Neural cell (in vitro differentiated cells): ENCODE measurements at regions not wholly inside any gene's neighbourhood (a gene's known extent, or its start where the extent isn't known, plus 50 kb on each side); places are given as distances from the start of the nearest gene placed in this dataset.

ENCODE experiments used
- H2AFZ ChIP-seq: fragments of 200-600, 300-800 bp; sonication (generic), shearing (Covaris generic); 2 replicates; pipeline ENCODE4 v1.6.0; 2014; ENCODE audit warnings: low read depth, mild to moderate bottlenecking, antibody characterized with exemption, low read length, moderate library complexity
- H3F3A ChIP-seq: fragments of 200-600 bp; shearing (Covaris generic); 2 replicates; pipeline ENCODE4 v1.6.1; 2016; ENCODE audit warnings: mild to moderate bottlenecking, moderate library complexity, mixed read lengths, antibody characterized with exemption, low read length; ENCODE audit not compliant: insufficient read depth, poor library complexity, severe bottlenecking
- H3K27ac ChIP-seq: fragments of 200-600, 300-800 bp; sonication (generic), shearing (Covaris generic); 2 replicates; pipeline ENCODE4 v1.5.1; 2014; ENCODE audit warnings: mild to moderate bottlenecking, low read length, moderate library complexity
- H3K27me3 ChIP-seq: fragments of 300-800, 200-600 bp; sonication (generic), shearing (Covaris generic); 2 replicates; pipeline ENCODE4 v1.6.0; 2014; ENCODE audit warnings: mild to moderate bottlenecking, low read depth, low read length, moderate library complexity; ENCODE audit not compliant: insufficient read depth
- H3K36me3 ChIP-seq: fragments of 300-800, 200-600 bp; sonication (generic), shearing (Covaris generic); 2 replicates; pipeline ENCODE4 v1.5.1; 2014; ENCODE audit warnings: mild to moderate bottlenecking, antibody characterized with exemption, low read length, moderate library complexity; ENCODE audit not compliant: insufficient read depth
- H3K4me2 ChIP-seq: fragments of 300-800, 200-600 bp; sonication (generic), shearing (Covaris generic); 2 replicates; pipeline ENCODE4 v1.6.0; 2014; ENCODE audit warnings: mild to moderate bottlenecking, low read length
- H3K4me3 ChIP-seq: fragments of 300-800, 200-600 bp; sonication (generic), shearing (Covaris generic); 2 replicates; pipeline ENCODE4 v1.5.1; 2014; ENCODE audit warnings: mild to moderate bottlenecking, low read length, moderate library complexity
- H3K79me2 ChIP-seq: fragments of 200-600 bp; shearing (Covaris generic); replicated peaks from 2 replicates; pipeline ENCODE4 v1.6.0; 2014; ENCODE audit warnings: mild to moderate bottlenecking, low read length, moderate library complexity; ENCODE audit not compliant: insufficient read depth
- H3K9ac ChIP-seq: fragments of 300-800, 200-600 bp; sonication (generic), shearing (Covaris generic); 2 replicates; pipeline ENCODE4 v1.6.1; 2016; ENCODE audit warnings: mild to moderate bottlenecking, low read length, mixed read lengths
- H3K9me2 ChIP-seq: fragments of 200-600 bp; shearing (Covaris generic); 2 replicates; pipeline ENCODE4 v1.6.1; 2016; ENCODE audit warnings: mild to moderate bottlenecking, low read length, mixed read lengths; ENCODE audit not compliant: insufficient read depth
- H3K9me3 ChIP-seq: fragments of 200-600, 300-800 bp; sonication (generic), shearing (Covaris generic); 2 replicates; pipeline ENCODE4 v1.6.1; 2016; ENCODE audit warnings: mild to moderate bottlenecking, mixed run types, low read length, moderate library complexity, mixed read lengths
- H4K20me1 ChIP-seq: fragments of 200-600 bp; shearing (Covaris generic); 2 replicates; pipeline ENCODE4 v1.6.1; 2016; ENCODE audit warnings: mild to moderate bottlenecking, mixed run types; ENCODE audit not compliant: insufficient read depth
- EP300 ChIP-seq: fragments of 450-650 bp; conservative IDR thresholded peaks from 2 replicates; pipeline ENCODE4 v1.6.1; 2014; ENCODE audit warnings: antibody characterized with exemption, mild to moderate bottlenecking, moderate library complexity; ENCODE audit not compliant: poor library complexity, severe bottlenecking
- EZH2 ChIP-seq: fragments of 200-600, 300-800 bp; shearing (Covaris generic), sonication (generic); IDR thresholded peaks from 2 replicates; pipeline ENCODE4 v1.6.1; 2014; ENCODE audit warnings: antibody characterized with exemption, low read length, borderline replicate concordance, mild to moderate bottlenecking; ENCODE audit not compliant: insufficient read depth, poor library complexity, severe bottlenecking
- MXI1 ChIP-seq: fragments of 450-650 bp; conservative IDR thresholded peaks from 2 replicates; pipeline ENCODE4 v1.6.1; 2014; ENCODE audit warnings: antibody characterized with exemption, mild to moderate bottlenecking; ENCODE audit not compliant: poor library complexity, severe bottlenecking
- POLR2AphosphoS5 ChIP-seq: IDR thresholded peaks from 2 replicates; pipeline ENCODE4 v1.6.1; 2012
- RAD21 ChIP-seq: fragments of 450-650 bp; conservative IDR thresholded peaks from 2 replicates; pipeline ENCODE4 v1.6.1; 2014; ENCODE audit warnings: antibody characterized with exemption, mild to moderate bottlenecking, moderate library complexity
- SMC3 ChIP-seq: fragments of 450-650 bp; conservative IDR thresholded peaks from 2 replicates; pipeline ENCODE4 v1.6.1; 2014; ENCODE audit warnings: antibody characterized with exemption, mild to moderate bottlenecking, moderate library complexity; ENCODE audit not compliant: poor library complexity
- TAF1 ChIP-seq: IDR thresholded peaks from 2 replicates; pipeline ENCODE4 v1.6.1; 2012; ENCODE audit warnings: low read depth
- TF ChIP-seq, protein P1 (sequence below): fragments of 450-650 bp; IDR thresholded peaks from 2 replicates; pipeline ENCODE4 v1.5.1; 2014; ENCODE audit warnings: antibody characterized with exemption, mild to moderate bottlenecking, moderate library complexity; ENCODE audit not compliant: poor library complexity, severe bottlenecking
- TF ChIP-seq, protein P2 (sequence below): IDR thresholded peaks from 2 replicates; pipeline ENCODE4 v1.6.1; 2012; ENCODE audit warnings: borderline replicate concordance

GRCh38 chr13:99834246-99834645, 137.3 kb downstream of the ZIC5 start:
- Histone ChIP-seq H2AFZ (no peak overlapping the region), H3K9me2 (no peaks in the 10 kb centered on the region), H3K4me2 (no peak overlapping the region), H3K9ac (no peak overlapping the region), H3K27me3 (no peaks in the 10 kb centered on the region), H3K9me3 (no peaks in the 10 kb centered on the region), H4K20me1 (no peaks in the 10 kb centered on the region), H3K27ac (no peak overlapping the region), H3K36me3 (no peaks in the 10 kb centered on the region), H3F3A (no peaks in the 10 kb centered on the region), H3K4me3 (no peak overlapping the region), H3K79me2 (no peaks in the 10 kb centered on the region)
- TF ChIP-seq, protein P1, sequence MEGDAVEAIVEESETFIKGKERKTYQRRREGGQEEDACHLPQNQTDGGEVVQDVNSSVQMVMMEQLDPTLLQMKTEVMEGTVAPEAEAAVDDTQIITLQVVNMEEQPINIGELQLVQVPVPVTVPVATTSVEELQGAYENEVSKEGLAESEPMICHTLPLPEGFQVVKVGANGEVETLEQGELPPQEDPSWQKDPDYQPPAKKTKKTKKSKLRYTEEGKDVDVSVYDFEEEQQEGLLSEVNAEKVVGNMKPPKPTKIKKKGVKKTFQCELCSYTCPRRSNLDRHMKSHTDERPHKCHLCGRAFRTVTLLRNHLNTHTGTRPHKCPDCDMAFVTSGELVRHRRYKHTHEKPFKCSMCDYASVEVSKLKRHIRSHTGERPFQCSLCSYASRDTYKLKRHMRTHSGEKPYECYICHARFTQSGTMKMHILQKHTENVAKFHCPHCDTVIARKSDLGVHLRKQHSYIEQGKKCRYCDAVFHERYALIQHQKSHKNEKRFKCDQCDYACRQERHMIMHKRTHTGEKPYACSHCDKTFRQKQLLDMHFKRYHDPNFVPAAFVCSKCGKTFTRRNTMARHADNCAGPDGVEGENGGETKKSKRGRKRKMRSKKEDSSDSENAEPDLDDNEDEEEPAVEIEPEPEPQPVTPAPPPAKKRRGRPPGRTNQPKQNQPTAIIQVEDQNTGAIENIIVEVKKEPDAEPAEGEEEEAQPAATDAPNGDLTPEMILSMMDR: no peak
- TF ChIP-seq EP300 (no peak), TAF1 (no peak), POLR2AphosphoS5 (no peak), RAD21 (no peak), SMC3 (no peak), MXI1 (no peak), EZH2 (no peak)
- TF ChIP-seq, protein P2, sequence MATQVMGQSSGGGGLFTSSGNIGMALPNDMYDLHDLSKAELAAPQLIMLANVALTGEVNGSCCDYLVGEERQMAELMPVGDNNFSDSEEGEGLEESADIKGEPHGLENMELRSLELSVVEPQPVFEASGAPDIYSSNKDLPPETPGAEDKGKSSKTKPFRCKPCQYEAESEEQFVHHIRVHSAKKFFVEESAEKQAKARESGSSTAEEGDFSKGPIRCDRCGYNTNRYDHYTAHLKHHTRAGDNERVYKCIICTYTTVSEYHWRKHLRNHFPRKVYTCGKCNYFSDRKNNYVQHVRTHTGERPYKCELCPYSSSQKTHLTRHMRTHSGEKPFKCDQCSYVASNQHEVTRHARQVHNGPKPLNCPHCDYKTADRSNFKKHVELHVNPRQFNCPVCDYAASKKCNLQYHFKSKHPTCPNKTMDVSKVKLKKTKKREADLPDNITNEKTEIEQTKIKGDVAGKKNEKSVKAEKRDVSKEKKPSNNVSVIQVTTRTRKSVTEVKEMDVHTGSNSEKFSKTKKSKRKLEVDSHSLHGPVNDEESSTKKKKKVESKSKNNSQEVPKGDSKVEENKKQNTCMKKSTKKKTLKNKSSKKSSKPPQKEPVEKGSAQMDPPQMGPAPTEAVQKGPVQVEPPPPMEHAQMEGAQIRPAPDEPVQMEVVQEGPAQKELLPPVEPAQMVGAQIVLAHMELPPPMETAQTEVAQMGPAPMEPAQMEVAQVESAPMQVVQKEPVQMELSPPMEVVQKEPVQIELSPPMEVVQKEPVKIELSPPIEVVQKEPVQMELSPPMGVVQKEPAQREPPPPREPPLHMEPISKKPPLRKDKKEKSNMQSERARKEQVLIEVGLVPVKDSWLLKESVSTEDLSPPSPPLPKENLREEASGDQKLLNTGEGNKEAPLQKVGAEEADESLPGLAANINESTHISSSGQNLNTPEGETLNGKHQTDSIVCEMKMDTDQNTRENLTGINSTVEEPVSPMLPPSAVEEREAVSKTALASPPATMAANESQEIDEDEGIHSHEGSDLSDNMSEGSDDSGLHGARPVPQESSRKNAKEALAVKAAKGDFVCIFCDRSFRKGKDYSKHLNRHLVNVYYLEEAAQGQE: no peak

GRCh38 chr13:99832347-99832746, 139.2 kb downstream of the ZIC5 start:
- Histone ChIP-seq H3K9ac (no peak overlapping the region), H3K9me2 (no peaks in the 10 kb centered on the region), H4K20me1 (no peaks in the 10 kb centered on the region), H3K36me3 (no peaks in the 10 kb centered on the region), H2AFZ (no peak overlapping the region), H3K27me3 (no peaks in the 10 kb centered on the region), H3F3A (no peaks in the 10 kb centered on the region), H3K4me3 (no peak overlapping the region), H3K4me2 (no peak overlapping the region), H3K9me3 (no peaks in the 10 kb centered on the region), H3K27ac (no peak overlapping the region), H3K79me2 (no peaks in the 10 kb centered on the region)
- TF ChIP-seq, protein P1: no peak
- TF ChIP-seq POLR2AphosphoS5: no peak
- TF ChIP-seq TAF1: no peak
- TF ChIP-seq MXI1: no peak
- TF ChIP-seq, protein P2: no peak
